Stomach (tissue), 4 donors: ENCODE measurements at regions not wholly inside any gene's neighbourhood (a gene's known extent, or its start where the extent isn't known, plus 50 kb on each side); places are given as distances from the start of the nearest gene placed in this dataset.

Source experiments
- CTCF ChIP-seq, 7 experiments: fragments of 450-650 bp in 4 of 7; fragments of 200-600 bp in 3 of 7; sonication (generic) in 3 of 7; IDR thresholded peaks; one replicate each; pipeline ENCODE4 v1.5.1; 2016 to 2019; ENCODE audit warnings: antibody characterized with exemption in 7 of 7, control low read depth in 2 of 7, mild to moderate bottlenecking in 1 of 7
- EP300 ChIP-seq: sonication (generic); formaldehyde crosslinking; IDR thresholded peaks from one replicate; pipeline ENCODE4 v1.6.1; 2017; ENCODE audit warnings: antibody characterized with exemption
- POLR2A ChIP-seq, 4 donors: fragments of 450-650 bp; IDR thresholded peaks; one replicate each; pipeline ENCODE4 v1.6.1; 2016; ENCODE audit warnings: antibody characterized with exemption in 4 of 4, control low read depth in 2 of 4, mild to moderate bottlenecking in 1 of 4, moderate library complexity in 1 of 4
- POLR2AphosphoS5 ChIP-seq, 3 donors: sonication (generic); formaldehyde crosslinking; IDR thresholded peaks; one replicate each; pipeline ENCODE4 v1.6.1; 2016; ENCODE audit warnings: antibody characterized with exemption in 3 of 3

- TF ChIP-seq EP300 (no peak), CTCF (IDR thresholded peaks at IDR 0.05) (no peak), POLR2A (IDR thresholded peaks at IDR 0.05) (no peak), POLR2AphosphoS5 (IDR thresholded peaks at IDR 0.05) (no peak)
Measured at GRCh38 chr15:29942143-29942542, 119.9 kb upstream of the TJP1 start.
